Fibroblast of the aortic adventitia (primary cell): ENCODE measurements at regions not wholly inside any gene's neighbourhood (a gene's known extent, or its start where the extent isn't known, plus 50 kb on each side); places are given as distances from the start of the nearest gene placed in this dataset.
"Not testable (repeated sequence)": the region's sequence is repeated elsewhere in the genome, so short reads cannot be mapped to it uniquely, and the experiment has no call there.

ENCODE experiments used
- DNase-seq: peaks from one replicate; pipeline ENCODE4 v3.0.0-alpha.2; 2010; ENCODE audit warnings: low read depth
- H3K4me3 ChIP-seq: 2 replicates; pipeline ENCODE4 v1.5.1; 2011; ENCODE audit warnings: low read depth, mild to moderate bottlenecking, control low read depth, low read length, moderate library complexity
- TF ChIP-seq, protein P1 (sequence below): IDR thresholded peaks from 2 replicates; pipeline ENCODE4 v1.5.1; 2011; ENCODE audit warnings: mild to moderate bottlenecking, low read length, control low read depth, inconsistent platforms; ENCODE audit not compliant: insufficient read depth

DNA sequence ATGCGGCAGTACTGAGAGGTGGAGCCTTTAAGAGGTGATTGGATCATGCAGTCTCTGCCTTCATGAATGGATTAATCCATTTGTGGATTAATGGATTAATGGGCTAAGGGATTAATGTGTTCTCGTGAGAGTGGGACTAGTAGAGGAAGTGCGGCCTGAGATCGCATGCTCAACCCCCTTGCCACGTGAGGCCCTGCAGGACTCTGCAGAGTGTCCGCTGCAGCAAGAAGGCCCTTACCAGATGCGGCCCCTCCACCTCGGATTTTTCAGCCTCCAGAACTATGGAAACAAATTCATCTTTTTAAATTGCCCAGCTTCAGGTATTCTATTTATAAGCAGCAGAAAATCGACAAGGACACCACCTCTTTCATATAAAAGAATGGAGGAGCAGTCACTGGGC, 148.8 kb downstream of the TPRA1 start:
- H3K4me3 ChIP-seq, result no peak overlapping the region
- no peak for DNase-seq
- TF ChIP-seq, protein P1, sequence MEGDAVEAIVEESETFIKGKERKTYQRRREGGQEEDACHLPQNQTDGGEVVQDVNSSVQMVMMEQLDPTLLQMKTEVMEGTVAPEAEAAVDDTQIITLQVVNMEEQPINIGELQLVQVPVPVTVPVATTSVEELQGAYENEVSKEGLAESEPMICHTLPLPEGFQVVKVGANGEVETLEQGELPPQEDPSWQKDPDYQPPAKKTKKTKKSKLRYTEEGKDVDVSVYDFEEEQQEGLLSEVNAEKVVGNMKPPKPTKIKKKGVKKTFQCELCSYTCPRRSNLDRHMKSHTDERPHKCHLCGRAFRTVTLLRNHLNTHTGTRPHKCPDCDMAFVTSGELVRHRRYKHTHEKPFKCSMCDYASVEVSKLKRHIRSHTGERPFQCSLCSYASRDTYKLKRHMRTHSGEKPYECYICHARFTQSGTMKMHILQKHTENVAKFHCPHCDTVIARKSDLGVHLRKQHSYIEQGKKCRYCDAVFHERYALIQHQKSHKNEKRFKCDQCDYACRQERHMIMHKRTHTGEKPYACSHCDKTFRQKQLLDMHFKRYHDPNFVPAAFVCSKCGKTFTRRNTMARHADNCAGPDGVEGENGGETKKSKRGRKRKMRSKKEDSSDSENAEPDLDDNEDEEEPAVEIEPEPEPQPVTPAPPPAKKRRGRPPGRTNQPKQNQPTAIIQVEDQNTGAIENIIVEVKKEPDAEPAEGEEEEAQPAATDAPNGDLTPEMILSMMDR, result no peak

DNA sequence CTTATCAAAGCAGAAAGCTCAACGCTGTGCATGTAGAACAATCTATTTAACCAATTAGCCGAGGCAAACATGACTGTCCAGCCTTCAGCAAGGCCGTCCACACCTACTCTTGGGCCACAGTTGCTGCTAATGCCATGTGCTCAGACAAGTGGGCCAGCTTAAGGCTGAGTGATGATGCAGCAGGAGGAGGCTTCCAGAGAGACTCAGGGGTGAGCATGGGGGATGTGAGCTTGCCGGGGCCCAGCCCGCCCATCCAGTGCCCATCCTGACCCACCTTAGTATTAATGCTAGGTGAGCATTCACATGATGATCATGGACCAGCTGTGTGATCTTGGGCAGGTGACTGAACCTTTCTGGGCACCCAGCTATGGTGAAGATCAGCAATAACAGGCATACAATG, 150.1 kb downstream of the TPRA1 start:
- TF ChIP-seq, protein P1, result no peak
- no peak overlapping the region for H3K4me3 ChIP-seq
- DNase-seq, result no peak

DNA sequence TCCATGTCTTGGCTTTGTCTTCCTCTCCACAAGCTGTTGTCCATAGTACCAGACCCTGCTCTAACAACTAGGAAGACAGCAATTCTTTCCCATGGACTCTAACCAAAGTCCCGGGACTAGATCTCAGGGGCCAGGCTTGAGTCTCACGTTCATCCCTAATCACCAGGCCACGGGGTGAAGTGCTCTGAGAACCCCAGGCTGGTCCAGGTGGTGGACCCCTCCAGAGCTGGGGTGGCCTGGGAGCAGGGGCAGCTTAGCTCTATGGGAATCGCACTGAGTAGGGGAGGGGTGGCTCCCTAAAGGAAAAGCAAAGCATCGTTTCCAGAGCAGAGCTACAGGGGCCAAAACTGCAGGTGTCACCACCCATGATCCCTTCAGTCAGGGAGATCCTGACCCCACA, 150.9 kb downstream of the TPRA1 start:
- no peak overlapping the region for H3K4me3 ChIP-seq
- DNase-seq, result no peak
- TF ChIP-seq, protein P1, result no peak

DNA sequence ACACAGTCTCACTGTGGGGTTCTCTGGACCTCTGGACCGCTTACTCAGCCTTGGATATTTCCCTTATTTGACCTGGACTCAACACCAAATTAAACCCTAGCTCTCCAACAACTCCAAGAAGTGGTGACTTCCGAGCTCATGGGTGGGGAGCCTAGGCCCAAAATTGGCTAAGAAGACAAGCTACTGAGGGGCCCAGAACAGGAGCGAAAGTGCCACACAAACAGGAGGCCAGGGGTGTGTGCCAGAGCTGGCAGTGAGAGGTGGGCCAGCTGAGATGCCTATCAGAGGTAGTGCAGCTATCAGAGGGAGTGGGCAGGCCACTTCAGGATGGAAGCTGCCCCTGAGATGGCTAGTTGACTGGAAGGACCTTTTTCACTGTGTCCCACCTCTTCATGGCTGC, 151.1 kb upstream of the PRR20G start:
- H3K4me3 ChIP-seq, result no peak overlapping the region
- no peak for DNase-seq
- TF ChIP-seq, protein P1, result no peak

DNA sequence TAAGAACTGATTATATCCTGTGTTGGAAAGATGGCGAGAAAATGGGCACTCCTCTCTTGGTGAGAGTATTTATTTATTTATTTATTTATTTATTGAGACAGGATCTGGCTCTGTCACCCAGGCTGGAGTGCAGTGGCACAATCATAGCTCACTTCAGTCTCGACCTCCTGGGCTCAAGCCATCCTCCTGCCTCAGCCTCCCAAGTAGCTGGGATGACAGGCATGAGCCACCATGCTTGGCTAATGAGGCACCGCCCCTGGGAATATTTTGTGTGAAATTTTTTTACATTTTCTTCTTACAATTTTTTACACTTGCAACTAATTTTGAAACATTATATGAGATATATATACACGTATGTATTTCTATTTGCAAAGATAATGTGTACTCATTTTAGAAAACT, 150.5 kb upstream of the PRR20G start:
- no peak overlapping the region for H3K4me3 ChIP-seq
- DNase-seq, result no peak
- TF ChIP-seq, protein P1, result no peak

DNA sequence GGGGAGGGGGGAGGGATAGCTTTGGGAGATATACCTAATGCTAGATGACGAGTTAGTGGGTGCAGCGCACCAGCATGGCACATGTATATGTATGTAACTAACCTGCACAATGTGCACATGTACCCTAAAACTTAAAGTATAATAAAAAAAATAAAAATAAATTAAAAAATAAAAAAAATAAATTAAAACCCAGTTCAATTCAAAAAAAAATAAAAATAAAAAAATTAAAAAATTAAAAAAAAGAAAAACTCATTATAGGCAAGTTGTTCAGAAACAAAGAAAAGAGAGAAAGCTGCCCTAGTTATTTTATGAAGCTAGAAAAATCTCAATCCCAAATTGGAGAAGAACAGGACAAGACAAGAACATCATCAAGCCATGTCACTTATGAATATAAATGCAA, 147.5 kb upstream of the PRR20G start:
- DNase-seq, result not testable (repeated sequence)

DNA sequence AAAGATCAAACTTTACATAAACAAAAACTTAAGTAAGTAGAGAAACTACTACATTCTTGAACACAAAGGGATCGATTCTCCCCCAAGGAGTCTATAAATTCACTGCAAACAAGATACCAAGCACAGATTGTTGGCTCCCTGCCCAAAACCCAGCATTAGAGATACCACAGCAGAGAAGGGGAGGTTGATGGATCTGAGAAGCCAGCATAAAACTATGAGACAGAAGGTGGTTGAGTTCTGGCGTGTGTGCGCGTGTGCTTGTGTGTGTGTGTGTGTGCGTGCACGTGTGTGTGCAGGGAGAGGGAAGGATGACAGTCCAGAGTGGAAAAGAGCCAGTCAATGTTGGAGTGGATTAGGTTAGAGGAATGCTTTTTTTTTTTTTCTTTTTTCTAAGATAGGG, 143.2 kb upstream of the PRR20G start:
- no peak overlapping the region for H3K4me3 ChIP-seq
- no peak for DNase-seq
- TF ChIP-seq, protein P1, result no peak

More for the DNA sequence above, 147.5 kb upstream of the PRR20G start:
- not testable (repeated sequence) for H3K4me3 ChIP-seq
